DND-41 (cell line): ENCODE measurements at regions not wholly inside any gene's neighbourhood (a gene's known extent, or its start where the extent isn't known, plus 50 kb on each side); places are given as distances from the start of the nearest gene placed in this dataset.

Experiments
- EZH2 ChIP-seq: IDR thresholded peaks from 3 replicates; pipeline ENCODE4 v1.6.1; 2012; ENCODE audit warnings: borderline replicate concordance, low read depth, mild to moderate bottlenecking, moderate library complexity, low read length, inconsistent platforms; ENCODE audit not compliant: severe bottlenecking
- TF ChIP-seq, protein P1 (sequence below): IDR thresholded peaks from 2 replicates; pipeline ENCODE4 v1.5.1; 2012; ENCODE audit warnings: borderline replicate concordance, low read length, moderate library complexity, mild to moderate bottlenecking; ENCODE audit not compliant: poor library complexity, severe bottlenecking; ENCODE audit errors: extremely low read depth

DNA sequence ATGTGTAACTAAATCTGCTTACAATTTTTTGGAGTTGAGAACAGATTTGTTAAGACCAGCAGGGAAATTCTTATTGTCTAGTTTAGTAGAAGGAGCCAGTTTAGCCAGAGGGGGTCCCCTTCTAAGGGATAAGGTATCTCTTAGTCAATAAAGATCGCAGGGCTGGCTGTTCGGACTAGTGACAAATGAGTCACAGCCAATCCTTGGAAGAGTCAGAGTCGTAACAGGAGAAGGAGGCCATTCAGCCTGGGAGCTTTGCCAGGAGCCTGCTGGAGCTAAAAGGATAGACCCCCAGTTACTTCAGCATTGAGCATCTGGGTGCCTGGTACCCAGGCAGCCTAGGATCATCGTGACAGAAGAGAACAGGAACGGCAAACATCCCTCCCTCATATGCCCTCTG is 191.6 kb upstream of the ARHGAP20 start:
- TF ChIP-seq, protein P1, sequence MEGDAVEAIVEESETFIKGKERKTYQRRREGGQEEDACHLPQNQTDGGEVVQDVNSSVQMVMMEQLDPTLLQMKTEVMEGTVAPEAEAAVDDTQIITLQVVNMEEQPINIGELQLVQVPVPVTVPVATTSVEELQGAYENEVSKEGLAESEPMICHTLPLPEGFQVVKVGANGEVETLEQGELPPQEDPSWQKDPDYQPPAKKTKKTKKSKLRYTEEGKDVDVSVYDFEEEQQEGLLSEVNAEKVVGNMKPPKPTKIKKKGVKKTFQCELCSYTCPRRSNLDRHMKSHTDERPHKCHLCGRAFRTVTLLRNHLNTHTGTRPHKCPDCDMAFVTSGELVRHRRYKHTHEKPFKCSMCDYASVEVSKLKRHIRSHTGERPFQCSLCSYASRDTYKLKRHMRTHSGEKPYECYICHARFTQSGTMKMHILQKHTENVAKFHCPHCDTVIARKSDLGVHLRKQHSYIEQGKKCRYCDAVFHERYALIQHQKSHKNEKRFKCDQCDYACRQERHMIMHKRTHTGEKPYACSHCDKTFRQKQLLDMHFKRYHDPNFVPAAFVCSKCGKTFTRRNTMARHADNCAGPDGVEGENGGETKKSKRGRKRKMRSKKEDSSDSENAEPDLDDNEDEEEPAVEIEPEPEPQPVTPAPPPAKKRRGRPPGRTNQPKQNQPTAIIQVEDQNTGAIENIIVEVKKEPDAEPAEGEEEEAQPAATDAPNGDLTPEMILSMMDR = no peak
- no peak for TF ChIP-seq EZH2
